Gastroesophageal sphincter (tissue), 4 donors: ENCODE measurements at regions not wholly inside any gene's neighbourhood (a gene's known extent, or its start where the extent isn't known, plus 50 kb on each side); places are given as distances from the start of the nearest gene placed in this dataset.

Experiments
- ATAC-seq: fragments of 150-250 bp; one replicate; pipeline ENCODE4 v1.9.1; 2016; ENCODE audit warnings: mild to moderate bottlenecking, moderate library complexity
- H3K27ac ChIP-seq, 4 donors: fragments of 200-600 bp; sonication (generic) in 3 of 4; 1 replicate in 3 of 4; 2 replicates in 1 of 4; pipeline ENCODE4 v1.5.1; 2016 to 2019
- H3K27me3 ChIP-seq: fragments of 200-600 bp; sonication (generic); one replicate; pipeline ENCODE4 v1.5.1; 2019
- H3K36me3 ChIP-seq, 2 donors: fragments of 200-600 bp; sonication (generic); one replicate each; pipeline ENCODE4 v1.5.1; 2019; ENCODE audit warnings: control low read depth in 1 of 2
- H3K4me1 ChIP-seq, 3 donors: fragments of 200-600 bp; sonication (generic); 1 replicate in 2 of 3; 2 replicates in 1 of 3; pipeline ENCODE4 v1.5.1; 2016 to 2019; ENCODE audit warnings: control low read depth in 2 of 3
- H3K4me3 ChIP-seq, 2 donors: fragments of 200-600 bp; sonication (generic); one replicate each; pipeline ENCODE4 v1.5.1; 2019; ENCODE audit warnings: mild to moderate bottlenecking in 1 of 2, moderate library complexity in 1 of 2
- H3K9me3 ChIP-seq, 3 donors: fragments of 200-600 bp; sonication (generic); one replicate each; pipeline ENCODE4 v1.5.1; 2017 to 2019; ENCODE audit warnings: control low read depth in 2 of 3
- EP300 ChIP-seq: sonication (generic); formaldehyde crosslinking; IDR thresholded peaks from one replicate; pipeline ENCODE4 v1.6.1; 2017; ENCODE audit warnings: antibody characterized with exemption, mild to moderate bottlenecking
- POLR2A ChIP-seq, 2 donors: fragments of 450-650 bp; IDR thresholded peaks; one replicate each; pipeline ENCODE4 v1.6.1; 2017; ENCODE audit warnings: antibody characterized with exemption in 2 of 2, mild to moderate bottlenecking in 2 of 2, moderate library complexity in 1 of 2
- POLR2AphosphoS5 ChIP-seq: sonication (generic); formaldehyde crosslinking; IDR thresholded peaks from one replicate; pipeline ENCODE4 v1.6.1; 2017; ENCODE audit warnings: antibody characterized with exemption
- WGBS, 2 donors: methylation state at CpG; one replicate each; pipeline ENCODE4 v1.1.5; 2018; ENCODE audit warnings: low coverage in 1 of 2; 5-methylcytosine and 5-hydroxymethylcytosine counted together
- TF ChIP-seq, protein P1 (sequence below), 4 experiments: fragments of 200-600 bp in 2 of 4; fragments of 450-650 bp in 2 of 4; sonication (generic) in 1 of 4; IDR thresholded peaks; one replicate each; pipeline ENCODE4 v1.5.1; 2017 to 2019; ENCODE audit warnings: antibody characterized with exemption in 4 of 4, mild to moderate bottlenecking in 2 of 4, moderate library complexity in 2 of 4

DNA sequence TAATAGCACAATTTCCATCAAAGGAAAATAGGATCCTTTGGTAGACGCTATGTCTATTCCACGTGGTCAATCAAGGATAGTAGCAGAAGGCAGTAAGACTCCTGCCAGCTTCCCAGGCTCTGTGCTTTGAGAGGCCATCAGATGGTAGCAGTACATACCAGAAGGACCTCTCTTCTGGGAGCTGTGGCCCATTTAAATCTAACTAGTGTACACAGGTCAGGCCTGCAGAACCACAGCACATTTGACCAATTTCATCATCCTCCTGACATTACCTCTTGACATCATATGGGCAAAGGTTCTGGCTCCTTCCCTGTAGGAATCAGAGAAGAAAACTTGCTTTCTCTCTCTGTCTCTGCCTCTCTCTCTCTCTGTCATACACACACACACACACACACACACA, 229.6 kb upstream of the HTR2A start:
- Histone ChIP-seq H3K27ac (no peak overlapping the region), H3K4me3 (no peak overlapping the region), H3K27me3 (no peaks in the 10 kb centered on the region), H3K9me3 (no peaks in the 10 kb centered on the region), H3K36me3 (no peaks in the 10 kb centered on the region), H3K4me1 (peaks cover 0 to 15% (median 0%) of the 10 kb centered on the region in 3 donors)
- no peak for ATAC-seq
- TF ChIP-seq, protein P1, sequence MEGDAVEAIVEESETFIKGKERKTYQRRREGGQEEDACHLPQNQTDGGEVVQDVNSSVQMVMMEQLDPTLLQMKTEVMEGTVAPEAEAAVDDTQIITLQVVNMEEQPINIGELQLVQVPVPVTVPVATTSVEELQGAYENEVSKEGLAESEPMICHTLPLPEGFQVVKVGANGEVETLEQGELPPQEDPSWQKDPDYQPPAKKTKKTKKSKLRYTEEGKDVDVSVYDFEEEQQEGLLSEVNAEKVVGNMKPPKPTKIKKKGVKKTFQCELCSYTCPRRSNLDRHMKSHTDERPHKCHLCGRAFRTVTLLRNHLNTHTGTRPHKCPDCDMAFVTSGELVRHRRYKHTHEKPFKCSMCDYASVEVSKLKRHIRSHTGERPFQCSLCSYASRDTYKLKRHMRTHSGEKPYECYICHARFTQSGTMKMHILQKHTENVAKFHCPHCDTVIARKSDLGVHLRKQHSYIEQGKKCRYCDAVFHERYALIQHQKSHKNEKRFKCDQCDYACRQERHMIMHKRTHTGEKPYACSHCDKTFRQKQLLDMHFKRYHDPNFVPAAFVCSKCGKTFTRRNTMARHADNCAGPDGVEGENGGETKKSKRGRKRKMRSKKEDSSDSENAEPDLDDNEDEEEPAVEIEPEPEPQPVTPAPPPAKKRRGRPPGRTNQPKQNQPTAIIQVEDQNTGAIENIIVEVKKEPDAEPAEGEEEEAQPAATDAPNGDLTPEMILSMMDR (IDR thresholded peaks at IDR 0.05), result no peak
- TF ChIP-seq EP300, result no peak
- no peak for TF ChIP-seq POLR2A (IDR thresholded peaks at IDR 0.05)
- no peak for TF ChIP-seq POLR2AphosphoS5
- 89 to 92% methylated on average over 2 of the region's 2 CpGs for WGBS, 2 donors

GRCh38 chr13:47121092-47121763, 224.4 kb upstream of the HTR2A start:
- Histone ChIP-seq H3K36me3 (no peaks in the 10 kb centered on the region), H3K9me3 (no peaks in the 10 kb centered on the region), H3K27me3 (no peaks in the 10 kb centered on the region), H3K4me3 (no peak overlapping the region), H3K4me1 (no peaks in the 10 kb centered on the region), H3K27ac (no peak overlapping the region)
- TF ChIP-seq POLR2A (IDR thresholded peaks at IDR 0.05), result no peak
- no peak for TF ChIP-seq EP300
- no peak for TF ChIP-seq POLR2AphosphoS5
- TF ChIP-seq, protein P1 (IDR thresholded peaks at IDR 0.05), result no peak
- ATAC-seq, result no peak
- 88 to 89% methylated on average over 1 of the region's 1 CpG for WGBS, 2 donors

DNA sequence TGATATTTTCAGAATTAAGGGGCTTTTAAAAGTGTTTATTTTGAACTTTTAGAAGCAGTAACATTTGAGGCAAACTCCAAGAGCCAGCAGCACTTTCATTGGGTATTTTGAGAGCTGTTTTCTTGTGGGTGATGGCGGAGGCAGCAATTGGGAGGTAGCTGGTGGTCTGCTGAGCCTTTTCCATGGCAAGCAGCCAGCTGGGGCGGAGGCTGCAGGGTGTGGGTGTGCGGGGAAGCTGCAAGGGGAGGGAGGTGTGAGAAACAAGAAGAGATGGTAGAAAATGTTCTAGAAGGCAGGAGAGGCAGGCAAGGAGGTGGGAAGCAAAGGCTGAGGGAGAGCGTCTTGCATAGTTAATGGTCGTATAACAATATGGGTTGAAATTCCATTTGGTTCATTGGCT, 223.4 kb upstream of the HTR2A start:
- H3K9me3 ChIP-seq, result no peaks in the 10 kb centered on the region
- H3K4me3 ChIP-seq, result no peak overlapping the region
- no peaks in the 10 kb centered on the region for H3K36me3 ChIP-seq
- no peaks in the 10 kb centered on the region for H3K27me3 ChIP-seq
- TF ChIP-seq, protein P1 (IDR thresholded peaks at IDR 0.05), result no peak
- no peak for TF ChIP-seq POLR2A (IDR thresholded peaks at IDR 0.05)
- WGBS, 2 donors, result 76 to 92% methylated on average over 2 to 5 of the region's 5 CpGs
- ATAC-seq, result no peak
- H3K27ac ChIP-seq, result no peak overlapping the region
- H3K4me1 ChIP-seq, result no peaks in the 10 kb centered on the region

DNA sequence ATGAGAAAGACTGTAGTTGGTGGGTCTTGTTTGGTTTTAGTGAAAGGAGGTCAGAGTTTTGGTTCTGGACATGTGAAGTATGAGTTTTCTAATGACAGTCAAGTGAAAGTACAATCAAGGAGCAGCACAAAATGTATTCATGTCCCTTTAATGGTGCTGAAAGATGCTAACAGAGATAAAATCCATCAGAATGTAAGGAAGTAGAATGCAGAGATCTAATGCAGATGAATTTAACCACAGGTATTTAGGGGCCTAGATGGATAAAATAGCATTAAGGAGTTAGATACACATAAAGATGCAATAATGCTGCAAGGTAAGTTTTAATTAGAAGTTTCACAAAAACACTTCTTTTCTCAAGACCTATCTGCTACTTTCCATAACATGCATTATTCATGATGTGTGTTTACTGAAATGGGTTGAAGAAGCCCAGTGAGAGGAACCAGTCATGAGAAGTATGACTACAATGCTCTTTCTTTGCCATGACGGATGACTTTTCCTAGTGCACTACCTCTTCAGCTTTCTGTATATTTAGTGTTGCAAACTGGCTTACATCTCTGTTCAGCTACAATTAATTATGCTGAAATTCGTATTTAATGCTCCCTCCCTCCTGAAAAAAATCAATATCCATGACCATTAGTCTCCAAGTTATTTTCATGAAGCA, 222.9 kb upstream of the HTR2A start:
- Histone ChIP-seq H3K4me1 (no peaks in the 10 kb centered on the region), H3K4me3 (no peak overlapping the region), H3K27me3 (no peaks in the 10 kb centered on the region), H3K36me3 (no peaks in the 10 kb centered on the region), H3K9me3 (no peaks in the 10 kb centered on the region), H3K27ac (no peak overlapping the region)
- TF ChIP-seq, protein P1 (IDR thresholded peaks at IDR 0.05), result no peak
- no peak for TF ChIP-seq POLR2A (IDR thresholded peaks at IDR 0.05)
- no peak for TF ChIP-seq EP300
- TF ChIP-seq POLR2AphosphoS5, result no peak
- no peak for ATAC-seq
- WGBS, 2 donors, result 33 to 73% methylated on average over 2 of the region's 2 CpGs

- Histone ChIP-seq H3K4me1 (no peaks in the 10 kb centered on the region), H3K27me3 (no peaks in the 10 kb centered on the region), H3K9me3 (no peaks in the 10 kb centered on the region), H3K36me3 (no peaks in the 10 kb centered on the region), H3K27ac (no peak overlapping the region), H3K4me3 (no peak overlapping the region)
- WGBS, 2 donors, result 37 to 54% methylated on average over 3 of the region's 3 CpGs
- TF ChIP-seq POLR2A (IDR thresholded peaks at IDR 0.05) (no peak), POLR2AphosphoS5 (no peak), EP300 (no peak)
- TF ChIP-seq, protein P1 (IDR thresholded peaks at IDR 0.05), result no peak
- no peak for ATAC-seq
Observed at GRCh38 chr13:47117268-47117667, 220.4 kb upstream of the HTR2A start.
